Upper lobe of left lung (tissue), 6 donors: ENCODE measurements at regions not wholly inside any gene's neighbourhood (a gene's known extent, or its start where the extent isn't known, plus 50 kb on each side); places are given as distances from the start of the nearest gene placed in this dataset.

Experiments
- ATAC-seq, 2 donors: fragments of 200-7000 bp; cut with Tn5 transposase; one replicate each; pipeline ENCODE4 v1.9.1; 2022; ENCODE audit warnings: mild to moderate bottlenecking in 2 of 2, moderate library complexity in 2 of 2; ENCODE audit not compliant: low FRiP score in 2 of 2
- DNase-seq, 2 donors: peaks; one replicate each; pipeline ENCODE4 v3.0.0-alpha.2; 2019 to 2020
- H3K27ac ChIP-seq, 4 donors: fragments of 200-600 bp; sonication (generic); one replicate each; pipeline ENCODE4 v1.5.1; 2016 to 2019
- H3K27me3 ChIP-seq, 4 donors: fragments of 200-600 bp; sonication (generic); one replicate each; pipeline ENCODE4 v1.5.1; 2017 to 2019
- H3K36me3 ChIP-seq, 4 donors: fragments of 200-600 bp; sonication (generic); one replicate each; pipeline ENCODE4 v1.5.1; 2016 to 2019
- H3K4me1 ChIP-seq, 4 donors: fragments of 200-600 bp; sonication (generic); one replicate each; pipeline ENCODE4 v1.5.1; 2018 to 2019
- H3K4me3 ChIP-seq, 4 donors: fragments of 200-600 bp; sonication (generic); one replicate each; pipeline ENCODE4 v1.5.1; 2017 to 2019; ENCODE audit warnings: mild to moderate bottlenecking in 2 of 4, moderate library complexity in 1 of 4
- H3K9me3 ChIP-seq, 4 donors: fragments of 200-600 bp; sonication (generic); one replicate each; pipeline ENCODE4 v1.5.1; 2018 to 2019
- CTCF ChIP-seq, 6 experiments: fragments of 450-650 bp in 4 of 6; fragments of 200-600 bp in 2 of 6; sonication (generic) in 2 of 6; IDR thresholded peaks; one replicate each; pipeline ENCODE4 v1.5.1; 2016 to 2019; ENCODE audit warnings: antibody characterized with exemption in 6 of 6
- EP300 ChIP-seq, 4 donors: sonication (generic); formaldehyde crosslinking; IDR thresholded peaks; one replicate each; pipeline ENCODE4 v1.5.1; 2017; ENCODE audit warnings: antibody characterized with exemption in 4 of 4, control low read depth in 2 of 4
- POLR2A ChIP-seq, 4 donors: fragments of 450-650 bp; IDR thresholded peaks; one replicate each; pipeline ENCODE4 v1.5.1; 2016 to 2017; ENCODE audit warnings: antibody characterized with exemption in 4 of 4, mild to moderate bottlenecking in 2 of 4
- POLR2AphosphoS5 ChIP-seq, 2 donors: sonication (generic); formaldehyde crosslinking; IDR thresholded peaks; one replicate each; pipeline ENCODE4 v1.5.1; 2017; ENCODE audit warnings: antibody characterized with exemption in 2 of 2
- WGBS, 2 donors: methylation state at CpG; one replicate each; pipeline ENCODE4 v1.1.5; 2017 to 2018; 5-methylcytosine and 5-hydroxymethylcytosine counted together
- donor health status: DM: no; HTN: no; CAD: no; lungs with moderate emphysema.
- donor health status: DM: no; HTN: yes; CAD: no; lungs with severe emphysema.

GRCh38 chr1:80217377-80217986 is 1211.0 kb upstream of the ADGRL4 start:
- H3K36me3 ChIP-seq: no peaks in the 10 kb centered on the region
- TF ChIP-seq POLR2AphosphoS5 (IDR thresholded peaks at IDR 0.05) (no peak), POLR2A (IDR thresholded peaks at IDR 0.05) (no peak), CTCF (IDR thresholded peaks at IDR 0.05) (peak in 1 of 6 experiments; percentile 21)
- ATAC-seq: peak in 1 of 2 donors; percentile 71
- H3K4me3 ChIP-seq: no peak overlapping the region
- no peaks in the 10 kb centered on the region for H3K9me3 ChIP-seq
- no peaks in the 10 kb centered on the region for H3K27me3 ChIP-seq
- no peak for DNase-seq
- 21 to 33% methylated on average over 4 of the region's 4 CpGs for WGBS, 2 donors
- no peaks in the 10 kb centered on the region for H3K4me1 ChIP-seq
- no peak overlapping the region for H3K27ac ChIP-seq

- WGBS, 2 donors: 83 to 86% methylated on average over 5 of the region's 5 CpGs
- no peak for TF ChIP-seq EP300 (IDR thresholded peaks at IDR 0.05)
- no peak for TF ChIP-seq POLR2A (IDR thresholded peaks at IDR 0.05)
- no peak for TF ChIP-seq POLR2AphosphoS5 (IDR thresholded peaks at IDR 0.05)
- no peak for TF ChIP-seq CTCF (IDR thresholded peaks at IDR 0.05)
- DNase-seq (no peak), ATAC-seq (no peak)
- Histone ChIP-seq H3K4me1 (no peaks in the 10 kb centered on the region), H3K9me3 (no peaks in the 10 kb centered on the region), H3K27me3 (no peaks in the 10 kb centered on the region), H3K27ac (no peak overlapping the region), H3K36me3 (no peaks in the 10 kb centered on the region), H3K4me3 (no peak overlapping the region)
These were observed 1208.5 kb upstream of the ADGRL4 start for GRCh38 chr1:80214888-80215540.

- TF ChIP-seq EP300 (IDR thresholded peaks at IDR 0.05) (no peak), POLR2AphosphoS5 (IDR thresholded peaks at IDR 0.05) (no peak), CTCF (IDR thresholded peaks at IDR 0.05) (no peak), POLR2A (IDR thresholded peaks at IDR 0.05) (no peak)
- Histone ChIP-seq H3K4me3 (no peak overlapping the region), H3K4me1 (no peaks in the 10 kb centered on the region), H3K36me3 (no peaks in the 10 kb centered on the region), H3K9me3 (no peaks in the 10 kb centered on the region), H3K27ac (no peak overlapping the region), H3K27me3 (no peaks in the 10 kb centered on the region)
- DNase-seq: no peak
- WGBS, 2 donors: 87 to 89% methylated on average over 3 of the region's 3 CpGs
- ATAC-seq: no peak
These were observed 1206.4 kb upstream of the ADGRL4 start for GRCh38 chr1:80212948-80213347.

GRCh38 chr1:80211691-80212380 is 1205.3 kb upstream of the ADGRL4 start:
- DNase-seq (no peak), ATAC-seq (no peak)
- Histone ChIP-seq H3K36me3 (no peaks in the 10 kb centered on the region), H3K27me3 (no peaks in the 10 kb centered on the region), H3K27ac (no peak overlapping the region), H3K9me3 (no peaks in the 10 kb centered on the region), H3K4me1 (no peaks in the 10 kb centered on the region), H3K4me3 (no peak overlapping the region)
- no peak for TF ChIP-seq CTCF (IDR thresholded peaks at IDR 0.05)
- TF ChIP-seq POLR2AphosphoS5 (IDR thresholded peaks at IDR 0.05): no peak
- TF ChIP-seq EP300 (IDR thresholded peaks at IDR 0.05): no peak
- TF ChIP-seq POLR2A (IDR thresholded peaks at IDR 0.05): no peak
- 69 to 76% methylated on average over 8 of the region's 8 CpGs for WGBS, 2 donors
